Neural progenitor cell (in vitro differentiated cells): ENCODE measurements at regions not wholly inside any gene's neighbourhood (a gene's known extent, or its start where the extent isn't known, plus 50 kb on each side); places are given as distances from the start of the nearest gene placed in this dataset.

Experiments used
- DNase-seq: peaks from one replicate; pipeline ENCODE4 v3.0.0-alpha.2; 2016; ENCODE audit warnings: low spot score
- H2AFZ ChIP-seq: fragments of 200-600 bp; sonication (generic); replicated peaks from 2 replicates; pipeline ENCODE4 v1.6.1; 2016; ENCODE audit warnings: antibody characterized with exemption
- H3F3A ChIP-seq: fragments of 200-600 bp; sonication (generic); 2 replicates; pipeline ENCODE4 v1.6.1; 2016; ENCODE audit warnings: antibody characterized with exemption, low read depth
- H3K27ac ChIP-seq: fragments of 200-600 bp; sonication (generic); 2 replicates; pipeline ENCODE4 v1.5.1; 2016; ENCODE audit warnings: mild to moderate bottlenecking
- H3K27me3 ChIP-seq: fragments of 200-600 bp; sonication (generic); 2 replicates; pipeline ENCODE4 v1.6.1; 2016; ENCODE audit warnings: mild to moderate bottlenecking, moderate library complexity
- H3K36me3 ChIP-seq: fragments of 200-600 bp; sonication (generic); 2 replicates; pipeline ENCODE4 v1.5.1; 2016
- H3K4me1 ChIP-seq: fragments of 200-600 bp; sonication (generic); 2 replicates; pipeline ENCODE4 v1.6.1; 2016; ENCODE audit warnings: mixed run types
- H3K4me2 ChIP-seq: fragments of 200-600 bp; sonication (generic); 2 replicates; pipeline ENCODE4 v1.6.1; 2016
- H3K4me3 ChIP-seq: fragments of 200-600 bp; sonication (generic); 2 replicates; pipeline ENCODE4 v1.5.1; 2016
- H3K79me2 ChIP-seq: fragments of 200-600 bp; sonication (generic); 2 replicates; pipeline ENCODE4 v1.6.1; 2016; ENCODE audit warnings: low read depth
- H3K9ac ChIP-seq: fragments of 200-600 bp; sonication (generic); 2 replicates; pipeline ENCODE4 v1.6.1; 2016
- H3K9me3 ChIP-seq: fragments of 200-600 bp; sonication (generic); 2 replicates; pipeline ENCODE4 v1.5.1; 2016; ENCODE audit warnings: low read depth
- H4K20me1 ChIP-seq: fragments of 200-600 bp; sonication (generic); 2 replicates; pipeline ENCODE4 v1.6.1; 2016; ENCODE audit warnings: low read depth
- H3K27ac Mint-ChIP-seq: 3 replicates; pipeline ENCODE4 v1.8.0; 2021; ENCODE audit warnings: mixed read lengths
- H3K27me3 Mint-ChIP-seq: 2 replicates; pipeline ENCODE4 v1.8.0; 2022; ENCODE audit warnings: low read depth, mild to moderate bottlenecking, inconsistent platforms, moderate library complexity, mixed read lengths; ENCODE audit not compliant: insufficient read depth
- H3K36me3 Mint-ChIP-seq: 3 replicates; pipeline ENCODE4 v1.8.0; 2021; ENCODE audit warnings: mixed read lengths
- H3K4me1 Mint-ChIP-seq: 3 replicates; pipeline ENCODE4 v1.8.0; 2021; ENCODE audit warnings: mixed read lengths
- H3K4me3 Mint-ChIP-seq: 3 replicates; pipeline ENCODE4 v1.8.0; 2021; ENCODE audit warnings: mild to moderate bottlenecking, moderate library complexity, mixed read lengths
- H3K9me3 Mint-ChIP-seq: 3 replicates; pipeline ENCODE4 v1.8.0; 2020; ENCODE audit warnings: mixed read lengths
- CTCF ChIP-seq: fragments of 200-600 bp; sonication (generic); IDR thresholded peaks from 2 replicates; pipeline ENCODE4 v1.5.1; 2017; ENCODE audit warnings: antibody characterized with exemption, mild to moderate bottlenecking
- EZH2 ChIP-seq: fragments of 200-600 bp; sonication (generic); IDR thresholded peaks from 2 replicates; pipeline ENCODE4 v1.6.1; 2017; ENCODE audit warnings: antibody characterized with exemption, mild to moderate bottlenecking, moderate library complexity
- EZH2phosphoT487 ChIP-seq: fragments of 200-600 bp; sonication (generic); IDR thresholded peaks from 2 replicates; pipeline ENCODE4 v1.6.1; 2017; ENCODE audit warnings: antibody characterized with exemption

GRCh38 chr5:25995209-25995608 lies 1043.2 kb downstream of the CDH9 start:
- Histone ChIP-seq H3K36me3 (no peaks in the 10 kb centered on the region), H3K9ac (no peak overlapping the region), H3K4me2 (no peak overlapping the region), H3K4me3 (no peak overlapping the region), H3K27ac (no peak overlapping the region), H2AFZ (no peak overlapping the region), H3K79me2 (no peaks in the 10 kb centered on the region), H4K20me1 (no peaks in the 10 kb centered on the region), H3K27me3 (no peaks in the 10 kb centered on the region), H3K4me1 (no peaks in the 10 kb centered on the region), H3F3A (no peaks in the 10 kb centered on the region), H3K9me3 (no peaks in the 10 kb centered on the region)
- Mint-ChIP-seq H3K36me3 (no peaks in the 10 kb centered on the region), H3K9me3 (no peaks in the 10 kb centered on the region), H3K4me1 (no peaks in the 10 kb centered on the region), H3K27me3 (no peaks in the 10 kb centered on the region), H3K4me3 (no peak overlapping the region), H3K27ac (no peak overlapping the region)
- TF ChIP-seq EZH2: no peak
- TF ChIP-seq CTCF: no peak
- TF ChIP-seq EZH2phosphoT487: no peak
- DNase-seq: no peak

- Histone ChIP-seq H3K4me3 (no peak overlapping the region), H3K27ac (no peak overlapping the region), H3K36me3 (no peaks in the 10 kb centered on the region), H2AFZ (no peak overlapping the region), H3K27me3 (no peaks in the 10 kb centered on the region), H3K4me1 (no peaks in the 10 kb centered on the region), H3F3A (no peaks in the 10 kb centered on the region), H3K4me2 (no peak overlapping the region), H4K20me1 (no peaks in the 10 kb centered on the region), H3K79me2 (no peaks in the 10 kb centered on the region), H3K9me3 (no peaks in the 10 kb centered on the region), H3K9ac (no peak overlapping the region)
- Mint-ChIP-seq H3K36me3 (no peaks in the 10 kb centered on the region), H3K4me1 (no peaks in the 10 kb centered on the region), H3K4me3 (no peak overlapping the region), H3K9me3 (no peaks in the 10 kb centered on the region), H3K27ac (no peak overlapping the region), H3K27me3 (peaks cover 2% of the 10 kb centered on the region)
- no peak for TF ChIP-seq EZH2phosphoT487
- no peak for TF ChIP-seq EZH2
- TF ChIP-seq CTCF: no peak
- DNase-seq: no peak
Observed at GRCh38 chr5:25993701-25994100, 1044.7 kb downstream of the CDH9 start.

GRCh38 chr5:25991639-25992038 lies 1046.7 kb downstream of the CDH9 start:
- peaks cover 2% of the 10 kb centered on the region for H3K27me3 Mint-ChIP-seq
- no peaks in the 10 kb centered on the region for H3F3A ChIP-seq
- no peaks in the 10 kb centered on the region for H3K4me1 ChIP-seq
- no peaks in the 10 kb centered on the region for H3K9me3 Mint-ChIP-seq
- H3K27ac Mint-ChIP-seq: no peak overlapping the region
- no peak overlapping the region for H3K4me3 Mint-ChIP-seq
- no peak overlapping the region for H3K4me3 ChIP-seq
- H4K20me1 ChIP-seq: no peaks in the 10 kb centered on the region
- H2AFZ ChIP-seq: no peak overlapping the region
- H3K4me2 ChIP-seq: no peak overlapping the region
- no peaks in the 10 kb centered on the region for H3K27me3 ChIP-seq
- TF ChIP-seq CTCF (no peak), EZH2phosphoT487 (no peak), EZH2 (no peak)
- H3K79me2 ChIP-seq: no peaks in the 10 kb centered on the region
- H3K9me3 ChIP-seq: no peaks in the 10 kb centered on the region
- DNase-seq: no peak
- no peaks in the 10 kb centered on the region for H3K36me3 Mint-ChIP-seq
- H3K4me1 Mint-ChIP-seq: no peaks in the 10 kb centered on the region
- no peaks in the 10 kb centered on the region for H3K36me3 ChIP-seq
- H3K27ac ChIP-seq: no peak overlapping the region
- no peak overlapping the region for H3K9ac ChIP-seq

- no peaks in the 10 kb centered on the region for H3K27me3 ChIP-seq
- no peaks in the 10 kb centered on the region for H3F3A ChIP-seq
- no peak overlapping the region for H3K9ac ChIP-seq
- no peak for DNase-seq
- no peaks in the 10 kb centered on the region for H3K9me3 ChIP-seq
- H4K20me1 ChIP-seq: no peaks in the 10 kb centered on the region
- Mint-ChIP-seq H3K27ac (no peak overlapping the region), H3K4me3 (no peak overlapping the region), H3K9me3 (no peaks in the 10 kb centered on the region), H3K4me1 (no peaks in the 10 kb centered on the region), H3K27me3 (peaks cover 2% of the 10 kb centered on the region), H3K36me3 (no peaks in the 10 kb centered on the region)
- no peaks in the 10 kb centered on the region for H3K36me3 ChIP-seq
- no peaks in the 10 kb centered on the region for H3K4me1 ChIP-seq
- H3K27ac ChIP-seq: no peak overlapping the region
- TF ChIP-seq CTCF: no peak
- no peak for TF ChIP-seq EZH2
- TF ChIP-seq EZH2phosphoT487: no peak
- H3K4me3 ChIP-seq: no peak overlapping the region
- H3K79me2 ChIP-seq: no peaks in the 10 kb centered on the region
- no peak overlapping the region for H2AFZ ChIP-seq
- H3K4me2 ChIP-seq: no peak overlapping the region
Observed at GRCh38 chr5:25990771-25991170, 1047.6 kb downstream of the CDH9 start.
